ENCODE measurements at regions not wholly inside any gene's neighbourhood (a gene's known extent, or its start where the extent isn't known, plus 50 kb on each side); places are given as distances from the start of the nearest gene placed in this dataset.

GRCh38 chr1:82491301-82492048 lies 690.7 kb downstream of the ADGRL2 start (continued):
- TF ChIP-seq E2F4 (CRISPR knock-in tag; IDR thresholded peaks at IDR 0.05; ENCODE audit: borderline replicate concordance, low read depth) = no peak

GRCh38 chr1:82487778-82488177 lies 687.0 kb downstream of the ADGRL2 start:
- no peak overlapping the region for H3K27ac Mint-ChIP-seq
- H3K36me3 Mint-ChIP-seq = no peaks in the 10 kb centered on the region
- no peaks in the 10 kb centered on the region for H3K9me3 Mint-ChIP-seq
- no peak overlapping the region for H3K4me3 Mint-ChIP-seq
- ATAC-seq (no peak), DNase-seq (ENCODE audit: low spot score) (no peak)
- CTCF ChIA-PET = no interaction called here
- POLR2A ChIA-PET = no interaction called here
- H3K27me3 Mint-ChIP-seq (ENCODE audit: low read depth) = no peaks in the 10 kb centered on the region
- peaks cover 45% of the 10 kb centered on the region for H3K4me1 Mint-ChIP-seq
- TF ChIP-seq MYBL2 (CRISPR knock-in tag; IDR thresholded peaks at IDR 0.05) = no peak
- no peak for TF ChIP-seq ZNF317 (CRISPR knock-in tag; IDR thresholded peaks at IDR 0.05; ENCODE audit: borderline replicate concordance, low read depth)
- TF ChIP-seq SMAD4 (CRISPR knock-in tag; IDR thresholded peaks at IDR 0.05) = no peak
- TF ChIP-seq ZNF232 (CRISPR knock-in tag; IDR thresholded peaks at IDR 0.05) = no peak
- no peak for TF ChIP-seq CREB1 (CRISPR knock-in tag; IDR thresholded peaks at IDR 0.05)
- no peak for TF ChIP-seq CREM (CRISPR knock-in tag; IDR thresholded peaks at IDR 0.05)
- TF ChIP-seq RELA (CRISPR knock-in tag; IDR thresholded peaks at IDR 0.05; ENCODE audit: borderline replicate concordance) = no peak
- no peak for TF ChIP-seq ZNF512 (CRISPR knock-in tag; IDR thresholded peaks at IDR 0.05; ENCODE audit: borderline replicate concordance)
- no peak for TF ChIP-seq CDX4 (CRISPR knock-in tag; IDR thresholded peaks at IDR 0.05; ENCODE audit: borderline replicate concordance)
- TF ChIP-seq NFATC4 (CRISPR knock-in tag; IDR thresholded peaks at IDR 0.05) = no peak
- TF ChIP-seq IRF2 (CRISPR knock-in tag; IDR thresholded peaks at IDR 0.05; ENCODE audit: borderline replicate concordance, low read depth) = no peak

- POLR2A ChIA-PET = no interaction called here
- CTCF ChIA-PET = no interaction called here
- ATAC-seq (no peak), DNase-seq (ENCODE audit: low spot score) (no peak)
- Mint-ChIP-seq H3K9me3 (no peaks in the 10 kb centered on the region), H3K36me3 (no peaks in the 10 kb centered on the region), H3K27me3 (ENCODE audit: low read depth) (no peaks in the 10 kb centered on the region), H3K27ac (no peak overlapping the region), H3K4me1 (peaks cover 42% of the 10 kb centered on the region), H3K4me3 (no peak overlapping the region)
- TF ChIP-seq CREM (CRISPR knock-in tag; IDR thresholded peaks at IDR 0.05) (no peak), MLX (CRISPR knock-in tag; IDR thresholded peaks at IDR 0.05) (no peak), ATF1 (CRISPR knock-in tag; IDR thresholded peaks at IDR 0.05) (no peak), ZNF263 (CRISPR knock-in tag; IDR thresholded peaks at IDR 0.05; ENCODE audit: low read depth) (no peak), PRRX2 (CRISPR knock-in tag; IDR thresholded peaks at IDR 0.05) (no peak), RELA (CRISPR knock-in tag; IDR thresholded peaks at IDR 0.05; ENCODE audit: borderline replicate concordance) (no peak), NFE2L1 (CRISPR knock-in tag; IDR thresholded peaks at IDR 0.05) (no peak), MAX (CRISPR knock-in tag; IDR thresholded peaks at IDR 0.05) (no peak), ARID4B (CRISPR knock-in tag; IDR thresholded peaks at IDR 0.05; ENCODE audit: borderline replicate concordance) (no peak), AR (CRISPR knock-in tag; IDR thresholded peaks at IDR 0.05) (no peak), NR1H2 (CRISPR knock-in tag; IDR thresholded peaks at IDR 0.05) (no peak)
Measured at GRCh38 chr1:82486969-82487368, 686.2 kb downstream of the ADGRL2 start.
